HPDE6-E6E7 (cell line): ENCODE measurements at regions not wholly inside any gene's neighbourhood (a gene's known extent, or its start where the extent isn't known, plus 50 kb on each side); places are given as distances from the start of the nearest gene placed in this dataset.

Experiments
- DNase-seq: peaks from one replicate; pipeline ENCODE4 v3.0.0; 2011; ENCODE audit warnings: missing footprints; ENCODE audit errors: extremely low spot score

GRCh38 chr1:110765640-110766335 lies 91.0 kb upstream of the KCNA3 start:
- DNase-seq = peak; percentile 23

- no peak for DNase-seq
Measured at GRCh38 chr1:110763149-110763548, 88.4 kb upstream of the KCNA3 start.

GRCh38 chr1:110760321-110760720 lies 85.6 kb upstream of the KCNA3 start:
- DNase-seq = no peak

GRCh38 chr1:110756506-110756905 lies 81.8 kb upstream of the KCNA3 start:
- DNase-seq = no peak

GRCh38 chr1:110752941-110753725 lies 78.4 kb upstream of the KCNA3 start:
- DNase-seq = no peak

GRCh38 chr1:110750562-110750961 lies 75.8 kb upstream of the KCNA3 start:
- DNase-seq = no peak

- no peak for DNase-seq
Measured at GRCh38 chr1:110749960-110750359, 75.2 kb upstream of the KCNA3 start.

- peak; percentile 32 for DNase-seq
Measured at GRCh38 chr1:110746644-110747259, 72.0 kb upstream of the KCNA3 start.

GRCh38 chr1:110743397-110743796 lies 68.7 kb upstream of the KCNA3 start:
- no peak for DNase-seq

GRCh38 chr1:110736900-110737605 lies 62.3 kb upstream of the KCNA3 start:
- no peak for DNase-seq

- DNase-seq = no peak
Measured at GRCh38 chr1:110734133-110734680, 59.5 kb upstream of the KCNA3 start.

GRCh38 chr1:110731529-110731928 lies 56.8 kb upstream of the KCNA3 start:
- no peak for DNase-seq

GRCh38 chr1:110728388-110729001 lies 53.8 kb upstream of the KCNA3 start:
- DNase-seq = no peak

- DNase-seq = no peak
Measured at GRCh38 chr1:110727246-110727645, 52.5 kb upstream of the KCNA3 start.

- no peak for DNase-seq
Measured at GRCh38 chr1:110726755-110727154, 52.0 kb upstream of the KCNA3 start.
